Anterior cingulate cortex (tissue), 58 donors: ENCODE measurements at regions not wholly inside any gene's neighbourhood (a gene's known extent, or its start where the extent isn't known, plus 50 kb on each side); places are given as distances from the start of the nearest gene placed in this dataset.
A peak's percentile ranks its signal among the peaks of the same experiment; 100 is the strongest.
"Not testable (repeated sequence)": the region's sequence is repeated elsewhere in the genome, so short reads cannot be mapped to it uniquely, and the experiment has no call there.

Experiments used
- DNase-seq, 58 donors: peaks; one replicate each; lab custom pipeline; 2025; lab: John Stamatoyannopoulos, UW

DNA sequence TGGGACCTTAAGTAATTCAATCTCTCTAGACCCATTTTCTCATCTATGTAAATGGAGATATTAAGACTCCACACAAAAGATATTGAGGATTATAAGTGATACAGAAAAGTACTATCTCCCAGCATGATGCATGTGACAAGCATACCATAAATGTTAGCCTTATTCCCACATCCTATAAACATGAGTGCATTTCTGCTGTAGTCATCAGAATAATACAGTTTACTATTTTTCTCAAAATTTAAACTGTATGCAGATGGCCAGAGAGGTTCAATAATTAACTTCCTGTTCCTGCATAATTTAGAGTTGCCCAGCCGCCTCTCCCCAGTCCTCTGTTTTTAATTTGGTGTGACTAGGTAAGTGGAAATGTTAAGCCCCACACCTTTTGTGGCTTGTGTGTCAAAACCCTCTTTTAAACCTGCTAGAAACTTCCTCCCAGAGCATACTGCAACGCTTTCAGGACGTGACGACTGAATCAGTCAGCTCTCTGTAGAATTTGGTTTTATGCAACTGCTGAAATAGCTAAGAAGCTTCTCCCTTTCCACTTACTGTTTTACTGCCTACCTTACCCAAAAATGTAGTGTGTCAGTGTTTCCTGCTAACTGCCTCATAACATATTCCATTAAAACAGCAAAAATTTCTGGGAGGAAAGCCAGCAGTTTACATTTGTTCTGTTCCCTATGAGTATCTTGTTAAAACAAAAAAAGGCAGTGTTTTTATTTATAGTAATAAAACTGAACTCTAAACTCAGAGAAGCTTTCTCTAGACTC, 1037.9 kb downstream of the EPHA3 start:
- peak in 2 of 58 donors; percentile 2 to 27 for DNase-seq

DNA sequence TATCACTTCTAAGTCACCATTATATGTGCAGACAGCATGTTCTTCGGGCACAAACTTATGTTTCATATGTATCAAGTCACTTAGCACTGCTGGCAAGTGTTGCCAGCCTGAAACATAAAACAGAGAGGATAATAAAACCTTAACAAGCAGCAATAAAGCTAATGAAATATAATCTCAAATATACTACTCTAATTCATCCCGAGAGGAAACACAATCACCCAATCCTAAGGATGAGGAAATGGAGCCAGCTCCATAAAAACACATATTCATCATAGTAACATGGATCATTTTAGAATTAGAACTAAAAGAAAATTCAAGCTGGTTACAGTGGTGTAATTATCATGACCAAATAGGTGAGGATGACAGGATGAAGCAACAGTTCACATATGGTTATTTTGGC, 1072.7 kb downstream of the EPHA3 start:
- DNase-seq = no peak

DNA sequence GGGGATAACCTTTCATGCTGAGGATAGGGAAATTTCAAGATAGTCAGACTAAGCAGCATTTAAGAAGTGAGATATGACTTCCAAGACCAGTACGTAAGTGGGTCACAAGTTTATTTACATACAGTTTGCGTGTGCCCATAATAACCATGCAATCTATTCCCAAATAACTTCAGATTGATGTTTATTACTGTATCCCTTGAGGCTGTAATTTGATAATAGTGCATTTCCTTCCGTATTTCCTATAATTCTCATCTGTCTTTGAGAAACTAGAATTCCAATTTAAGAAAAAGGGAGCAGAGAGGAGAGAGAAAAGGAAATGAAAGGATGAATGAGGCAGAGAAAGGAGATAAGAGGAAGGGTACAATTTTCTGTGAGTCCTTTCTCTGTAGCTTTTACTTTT, 1073.1 kb downstream of the EPHA3 start:
- DNase-seq = no peak

DNA sequence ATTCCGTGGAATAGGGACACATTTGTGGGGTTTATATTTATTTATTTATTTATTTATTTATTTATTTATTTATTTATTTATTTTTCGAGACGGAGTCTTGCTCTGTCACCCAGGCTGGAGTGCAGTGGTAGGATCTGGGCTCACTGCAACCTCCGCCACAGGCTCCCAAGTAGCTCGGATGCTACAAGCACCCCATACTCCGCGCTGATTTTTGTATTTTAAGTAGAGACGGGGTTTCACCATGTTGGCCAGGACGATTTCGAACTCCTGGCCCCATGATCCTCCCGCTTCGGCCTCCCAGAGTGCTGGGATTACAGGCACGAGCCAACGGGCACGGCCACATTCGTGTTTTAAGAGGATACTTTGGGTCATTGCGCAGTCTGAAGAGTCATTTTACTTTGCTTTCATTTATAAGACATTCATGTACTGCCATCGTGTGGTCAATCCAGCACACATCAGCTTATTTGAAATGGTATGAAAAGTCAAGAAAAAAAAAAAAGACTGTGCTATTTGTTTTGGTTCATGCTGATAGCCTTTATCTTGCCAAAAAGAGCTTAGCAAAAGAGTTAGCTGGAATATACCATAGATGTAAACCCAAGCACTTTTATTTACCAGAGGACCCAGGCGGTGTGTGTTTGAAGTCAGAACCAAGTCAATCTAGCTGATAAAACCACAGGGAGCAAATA, 1075.0 kb downstream of the EPHA3 start:
- DNase-seq = peak in 35 of 58 donors; percentile 1 to 55 (median 8)

DNA sequence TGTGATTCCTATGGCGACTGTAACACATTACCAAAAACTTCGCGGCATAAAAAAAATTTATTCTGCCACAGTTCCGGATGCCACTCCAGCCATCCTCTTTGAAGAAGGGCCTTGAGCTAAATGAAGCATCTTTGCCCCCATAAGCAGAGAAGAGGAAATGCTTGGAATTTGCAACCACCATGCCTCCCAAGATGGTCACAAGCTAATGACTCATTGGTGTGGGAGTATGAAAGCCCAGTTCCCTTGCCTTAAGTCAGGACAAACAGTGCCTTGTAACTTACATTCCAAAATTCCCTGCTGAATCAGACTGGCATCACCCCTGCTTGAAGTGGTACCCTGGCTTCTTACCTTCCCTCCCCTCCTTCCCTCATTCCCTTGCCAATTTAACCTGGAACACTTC, 1077.4 kb downstream of the EPHA3 start:
- peak in 1 of 58 donors; percentile 0 for DNase-seq

DNA sequence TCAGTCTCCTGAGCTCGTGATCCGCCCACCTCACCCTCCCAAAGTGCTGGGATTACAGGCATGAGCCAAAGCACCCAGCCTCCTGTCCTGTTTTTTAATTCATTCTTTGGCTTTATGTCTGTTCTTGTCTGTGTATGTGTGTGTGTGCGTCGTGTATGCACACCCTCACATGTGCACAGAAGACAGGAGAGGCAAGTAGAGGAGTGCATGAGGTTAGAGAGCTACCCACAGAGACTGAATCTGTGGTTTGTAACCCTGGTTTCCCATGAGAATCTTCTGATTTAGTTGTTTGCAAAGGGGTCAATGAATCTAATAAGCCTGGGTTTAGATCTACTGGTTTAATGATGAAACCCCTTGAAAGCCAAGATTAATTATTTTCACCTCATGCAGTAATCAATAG, 1090.0 kb downstream of the EPHA3 start:
- not testable (repeated sequence) for DNase-seq

DNA sequence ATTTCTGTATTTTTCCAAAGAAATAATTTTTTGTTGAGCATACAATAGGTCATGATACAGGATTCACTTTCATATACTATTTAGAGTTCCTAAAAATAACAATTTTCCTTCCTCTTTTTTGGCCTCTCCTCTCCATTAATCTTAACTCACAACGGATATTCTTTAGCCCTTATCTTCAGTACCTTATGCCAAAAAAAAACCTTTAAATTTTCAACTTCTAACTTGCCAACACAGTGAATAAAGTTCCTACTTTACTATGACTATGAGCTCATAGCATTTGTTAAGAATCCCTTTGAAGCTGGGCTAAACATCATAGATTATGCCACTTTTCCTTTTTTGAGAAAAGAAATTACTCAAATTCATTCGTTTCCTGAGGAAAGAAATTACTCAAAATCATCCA, 1095.5 kb downstream of the EPHA3 start:
- not testable (repeated sequence) for DNase-seq

DNA sequence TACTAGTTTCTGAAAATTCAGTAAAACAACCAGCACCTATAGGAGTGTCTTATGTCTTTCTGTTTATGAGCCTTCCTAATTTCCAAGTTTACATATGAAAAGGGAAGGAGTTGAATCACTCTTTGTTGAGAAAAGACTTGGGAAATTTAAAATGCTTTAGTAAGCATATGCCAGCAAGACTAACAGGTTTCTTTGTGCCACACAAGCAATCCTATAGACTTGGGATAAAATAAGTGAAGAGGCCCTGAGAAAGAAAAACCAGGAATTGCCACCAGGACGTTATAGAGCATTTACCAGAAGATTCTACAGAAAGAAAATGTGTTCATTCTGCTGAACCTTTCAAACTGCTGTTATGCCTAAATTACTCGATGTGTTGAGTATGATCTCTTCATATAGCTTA, 1099.1 kb downstream of the EPHA3 start:
- DNase-seq = not testable (repeated sequence)

DNA sequence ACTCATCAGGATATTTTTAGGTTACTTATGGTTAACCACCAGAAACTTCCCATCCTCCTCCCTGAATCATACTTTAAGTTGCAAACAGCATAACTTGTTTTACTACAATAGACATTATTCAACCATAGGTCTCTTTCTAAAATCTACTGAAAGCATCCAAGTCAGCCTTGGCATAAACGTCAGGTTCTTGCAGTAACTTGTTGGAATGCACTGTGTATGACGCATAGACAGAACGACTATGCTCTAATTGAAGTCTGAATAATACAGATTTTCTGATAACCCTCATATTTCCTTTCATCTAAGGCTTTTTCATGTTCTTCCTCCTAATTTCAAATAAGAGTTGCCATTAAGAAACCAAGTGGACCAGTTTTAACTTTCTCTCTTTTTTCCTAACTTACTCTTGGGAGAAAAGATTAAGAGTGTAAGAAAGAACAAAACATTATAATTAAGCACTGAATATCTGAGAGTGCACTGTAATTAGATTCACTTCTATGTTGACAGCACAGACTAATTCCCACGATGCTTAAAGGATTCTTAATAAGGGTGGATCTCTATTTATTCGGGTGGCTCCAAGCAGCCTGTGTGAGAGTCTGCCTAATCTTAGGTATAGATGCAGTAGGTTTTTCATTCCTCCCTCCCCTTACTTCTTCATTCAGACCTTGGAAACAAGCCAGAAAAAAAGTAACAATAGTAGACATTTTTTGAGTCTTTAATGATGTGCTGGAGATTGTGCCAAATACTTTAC, 1100.1 kb downstream of the EPHA3 start:
- DNase-seq = not testable (repeated sequence)

DNA sequence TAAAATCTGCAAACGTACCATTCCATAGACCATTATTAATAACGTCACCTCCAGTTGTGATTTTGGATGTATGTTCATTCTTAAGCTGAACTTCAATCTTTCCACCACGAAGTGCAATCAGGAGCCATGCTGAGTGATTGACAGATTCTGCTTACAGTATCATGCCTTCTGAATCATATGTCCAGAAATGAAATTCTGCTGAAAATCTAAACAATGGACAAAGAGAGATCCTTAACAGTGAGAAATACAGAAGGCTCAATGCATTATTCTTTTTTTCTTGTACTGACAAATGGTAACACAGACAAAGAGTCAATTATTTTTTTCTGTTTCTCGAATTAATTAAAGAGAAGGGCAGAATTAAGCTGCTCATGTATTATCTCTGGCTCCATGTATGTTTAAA, 1114.5 kb downstream of the EPHA3 start:
- DNase-seq = no peak

DNA sequence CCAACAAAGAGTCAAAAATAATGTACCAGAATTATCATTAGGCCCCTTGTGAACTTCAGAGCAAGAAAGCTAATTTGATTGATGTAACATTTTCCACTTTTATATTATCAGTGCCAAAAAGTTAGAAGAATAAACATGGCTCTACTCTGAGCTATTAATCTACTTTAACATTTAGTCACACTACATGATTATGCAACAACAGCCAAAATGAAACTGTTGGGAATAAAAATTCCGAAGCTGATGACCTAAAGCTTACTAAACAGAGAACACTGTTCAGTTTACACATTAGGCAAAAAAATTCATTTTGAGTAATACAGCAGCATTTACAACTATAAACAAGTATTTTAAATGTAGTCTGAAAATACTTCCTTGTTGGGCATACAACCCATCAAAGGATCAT, 1134.1 kb downstream of the EPHA3 start:
- no peak for DNase-seq

DNA sequence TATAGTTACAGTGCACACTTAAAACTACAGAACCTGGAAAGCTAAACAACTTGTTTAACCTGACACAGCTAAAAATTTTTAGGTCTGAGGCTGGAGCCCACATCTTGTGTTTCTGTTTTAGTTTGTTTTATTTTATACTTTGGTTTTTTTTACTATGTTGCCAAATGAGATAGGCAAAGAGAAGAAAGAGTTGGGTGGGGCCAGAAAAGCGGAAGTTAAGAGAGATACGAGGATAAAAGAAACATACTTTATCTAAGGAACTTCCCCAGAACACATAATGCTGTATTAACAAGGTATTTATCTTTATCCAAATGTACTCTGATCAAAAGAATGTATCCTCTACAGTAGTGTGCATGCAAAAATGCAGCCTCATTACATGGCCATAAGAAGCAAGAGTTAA, 1145.7 kb downstream of the EPHA3 start:
- DNase-seq = no peak

DNA sequence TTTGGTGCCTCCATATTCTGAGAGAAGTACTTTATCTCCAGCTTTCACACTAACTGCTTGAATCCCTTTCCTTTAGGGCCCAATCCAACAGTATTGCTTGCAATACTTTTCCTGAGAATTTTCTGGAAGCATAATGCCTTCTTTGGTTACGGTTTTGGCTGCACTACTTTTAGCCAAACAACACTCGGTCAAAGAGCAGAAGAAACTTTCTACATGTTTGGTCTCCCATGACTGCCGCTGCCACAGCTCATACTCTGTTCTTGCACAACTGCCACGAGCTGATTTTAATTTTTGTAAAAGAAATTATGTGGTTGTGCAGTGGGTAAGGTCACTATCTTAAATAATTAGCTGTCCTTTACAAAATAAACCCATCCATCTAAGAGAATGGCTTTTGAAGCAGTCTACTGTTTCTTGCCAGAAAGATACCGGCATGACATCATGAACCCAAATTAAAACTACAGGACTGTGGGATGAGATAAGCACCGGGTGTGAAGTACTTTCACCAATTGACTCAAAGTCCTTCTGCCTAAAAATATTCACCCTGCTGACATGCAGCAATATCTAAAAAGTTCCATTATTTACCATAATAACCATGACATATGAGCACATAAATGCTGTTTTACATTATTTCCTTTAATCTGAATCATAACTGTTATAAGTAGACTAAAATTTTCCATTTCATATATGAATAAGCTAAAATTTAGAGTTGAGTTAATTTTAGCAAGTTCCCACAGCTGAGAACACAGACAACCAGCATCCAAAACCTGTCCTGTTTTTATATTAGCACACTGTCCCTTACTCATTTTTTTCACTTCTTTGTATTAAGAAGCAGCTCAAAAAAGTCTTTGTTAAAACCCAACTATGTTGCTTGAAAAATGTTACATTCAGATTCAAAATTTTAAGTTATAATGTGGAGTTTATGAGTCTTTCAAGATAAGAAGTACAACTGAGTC, 1154.3 kb downstream of the EPHA3 start:
- no peak for DNase-seq
